Ureter (tissue), 1 donor: ENCODE measurements at regions not wholly inside any gene's neighbourhood (a gene's known extent, or its start where the extent isn't known, plus 50 kb on each side); places are given as distances from the start of the nearest gene placed in this dataset.

Experiments used
- DNase-seq: peaks from one replicate; pipeline ENCODE4 v3.0.0-alpha.2; 2020; ENCODE audit warnings: low spot score
- donor health status: DM: yes; HTN: yes; CAD: no.

GRCh38 chr9:693201-694091 lies 148.1 kb upstream of the DMRT1 start:
- peak; percentile 64 for DNase-seq

- no peak for DNase-seq
Measured at GRCh38 chr9:694092-694402, 147.4 kb upstream of the DMRT1 start.

- DNase-seq: no peak
Measured at GRCh38 chr9:694403-695154, 146.9 kb upstream of the DMRT1 start.

- no peak for DNase-seq
Measured at GRCh38 chr9:695252-695651, 146.2 kb upstream of the DMRT1 start.

- DNase-seq: no peak
Measured at GRCh38 chr9:696332-697323, 144.9 kb upstream of the DMRT1 start.

GRCh38 chr9:698276-698675 lies 143.2 kb upstream of the DMRT1 start:
- no peak for DNase-seq

GRCh38 chr9:698954-699353 lies 142.5 kb upstream of the DMRT1 start:
- DNase-seq: no peak

- no peak for DNase-seq
Measured at GRCh38 chr9:699396-699795, 142.1 kb upstream of the DMRT1 start.

GRCh38 chr9:700365-701282 lies 140.9 kb upstream of the DMRT1 start:
- no peak for DNase-seq

GRCh38 chr9:703392-703791 lies 138.1 kb upstream of the DMRT1 start:
- no peak for DNase-seq

GRCh38 chr9:706073-706472 lies 135.4 kb upstream of the DMRT1 start:
- DNase-seq: no peak

GRCh38 chr9:706606-707459 lies 134.7 kb upstream of the DMRT1 start:
- DNase-seq: peak; percentile 73

GRCh38 chr9:708182-708550 lies 133.3 kb upstream of the DMRT1 start:
- no peak for DNase-seq

- DNase-seq: no peak
Measured at GRCh38 chr9:708551-709432, 132.7 kb upstream of the DMRT1 start.

- no peak for DNase-seq
Measured at GRCh38 chr9:710951-711745, 130.3 kb upstream of the DMRT1 start.

GRCh38 chr9:711761-712553 lies 129.5 kb upstream of the DMRT1 start:
- no peak for DNase-seq

GRCh38 chr9:712643-713042 lies 128.9 kb upstream of the DMRT1 start:
- DNase-seq: no peak
